GM19351 (cell line): ENCODE measurements at regions not wholly inside any gene's neighbourhood (a gene's known extent, or its start where the extent isn't known, plus 50 kb on each side); places are given as distances from the start of the nearest gene placed in this dataset.

Experiments
- ATAC-seq: cut with Tn5 transposase; IDR thresholded peaks from one replicate; pipeline ENCODE4 v1.9.1; 2021; ENCODE audit warnings: mild to moderate bottlenecking, moderate library complexity; ENCODE audit not compliant: unreplicated experiment

GRCh38 chr15:89421219-89421618 is 75.2 kb downstream of the RHCG start:
- ATAC-seq: no peak

- no peak for ATAC-seq
Measured at GRCh38 chr15:89419370-89419984, 76.9 kb downstream of the RHCG start.

- ATAC-seq: no peak
Measured at GRCh38 chr15:89417206-89417725, 79.1 kb downstream of the RHCG start.

- ATAC-seq: peak; percentile 94
Measured at GRCh38 chr15:89416339-89417183, 79.8 kb downstream of the RHCG start.

- no peak for ATAC-seq
Measured at GRCh38 chr15:89414571-89414970, 79.9 kb upstream of the POLG start.

GRCh38 chr15:89413877-89414276 is 79.3 kb upstream of the POLG start:
- no peak for ATAC-seq

- no peak for ATAC-seq
Measured at GRCh38 chr15:89412905-89413411, 78.3 kb upstream of the POLG start.

- ATAC-seq: no peak
Measured at GRCh38 chr15:89410039-89410435, 75.4 kb upstream of the POLG start.

GRCh38 chr15:89409184-89410038 is 74.8 kb upstream of the POLG start:
- no peak for ATAC-seq

- no peak for ATAC-seq
Measured at GRCh38 chr15:89408372-89409183, 74.0 kb upstream of the POLG start.

GRCh38 chr15:89406940-89407607 is 72.5 kb upstream of the POLG start:
- ATAC-seq: no peak

GRCh38 chr15:89406218-89406939 is 71.8 kb upstream of the POLG start:
- ATAC-seq: no peak

- ATAC-seq: no peak
Measured at GRCh38 chr15:89405494-89405893, 70.9 kb upstream of the POLG start.

- ATAC-seq: no peak
Measured at GRCh38 chr15:89404023-89404422, 69.4 kb upstream of the POLG start.

- ATAC-seq: no peak
Measured at GRCh38 chr15:89402518-89402805, 67.8 kb upstream of the POLG start.

- no peak for ATAC-seq
Measured at GRCh38 chr15:89401631-89402517, 67.2 kb upstream of the POLG start.

GRCh38 chr15:89400782-89401545 is 66.3 kb upstream of the POLG start:
- no peak for ATAC-seq
